ENCODE measurements at regions not wholly inside any gene's neighbourhood (a gene's known extent, or its start where the extent isn't known, plus 50 kb on each side); places are given as distances from the start of the nearest gene placed in this dataset.

DNA sequence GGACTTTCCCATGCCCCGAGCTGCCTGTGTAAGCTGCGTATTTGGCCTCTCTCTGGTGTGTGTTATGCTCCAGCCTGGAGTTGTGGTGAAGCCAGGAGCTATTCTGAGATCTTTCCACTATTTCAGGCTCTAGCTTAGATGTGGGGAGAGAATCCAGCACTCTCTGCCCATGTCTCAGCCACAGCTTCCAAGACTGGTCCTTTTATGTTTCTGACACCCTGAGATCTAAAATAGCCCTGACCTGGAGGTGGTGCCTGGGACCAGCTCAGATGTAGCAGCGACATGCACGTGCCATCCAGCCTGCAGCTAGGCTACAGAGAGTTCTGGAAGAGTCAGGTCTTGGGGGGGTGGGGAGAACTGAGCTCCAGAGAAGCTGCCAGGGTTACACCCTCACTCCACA lies 76.5 kb downstream of the TENT5C start:
- Histone ChIP-seq H3F3A (ENCODE audit: insufficient read depth, low read depth) (peaks cover 5% of the 10 kb centered on the region; the same call in 1 of the 2 replicates), H3K9me2 (ENCODE audit: insufficient read depth) (no peaks in the 10 kb centered on the region), H3K36me3 (ENCODE audit: low read depth) (no peaks in the 10 kb centered on the region), H4K20me1 (ENCODE audit: insufficient read depth) (no peaks in the 10 kb centered on the region), H3K27ac (no peak overlapping the region), H3K4me1 (replicated peaks; ENCODE audit: insufficient read depth) (peaks cover 12% of the 10 kb centered on the region), H3K9me3 (ENCODE audit: insufficient read depth, low read depth) (no peaks in the 10 kb centered on the region), H3K4me2 (no peak overlapping the region), H2AFZ (no peak overlapping the region), H3K27me3 (ENCODE audit: insufficient read depth, low read depth) (no peaks in the 10 kb centered on the region), H3K79me2 (ENCODE audit: low read depth) (no peaks in the 10 kb centered on the region), H3K4me3 (no peak overlapping the region)
- TF ChIP-seq EZH2 (IDR thresholded peaks at IDR 0.05; ENCODE audit: low read depth) = no peak
- TF ChIP-seq, protein P1, sequence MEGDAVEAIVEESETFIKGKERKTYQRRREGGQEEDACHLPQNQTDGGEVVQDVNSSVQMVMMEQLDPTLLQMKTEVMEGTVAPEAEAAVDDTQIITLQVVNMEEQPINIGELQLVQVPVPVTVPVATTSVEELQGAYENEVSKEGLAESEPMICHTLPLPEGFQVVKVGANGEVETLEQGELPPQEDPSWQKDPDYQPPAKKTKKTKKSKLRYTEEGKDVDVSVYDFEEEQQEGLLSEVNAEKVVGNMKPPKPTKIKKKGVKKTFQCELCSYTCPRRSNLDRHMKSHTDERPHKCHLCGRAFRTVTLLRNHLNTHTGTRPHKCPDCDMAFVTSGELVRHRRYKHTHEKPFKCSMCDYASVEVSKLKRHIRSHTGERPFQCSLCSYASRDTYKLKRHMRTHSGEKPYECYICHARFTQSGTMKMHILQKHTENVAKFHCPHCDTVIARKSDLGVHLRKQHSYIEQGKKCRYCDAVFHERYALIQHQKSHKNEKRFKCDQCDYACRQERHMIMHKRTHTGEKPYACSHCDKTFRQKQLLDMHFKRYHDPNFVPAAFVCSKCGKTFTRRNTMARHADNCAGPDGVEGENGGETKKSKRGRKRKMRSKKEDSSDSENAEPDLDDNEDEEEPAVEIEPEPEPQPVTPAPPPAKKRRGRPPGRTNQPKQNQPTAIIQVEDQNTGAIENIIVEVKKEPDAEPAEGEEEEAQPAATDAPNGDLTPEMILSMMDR (conservative IDR thresholded peaks at IDR 0.05) = no peak
- no peak for DNase-seq
- ChIA-PET CTCF (no interaction called here), POLR2A (ENCODE audit: unreplicated experiment) (no interaction called here)
- BruUV-seq (replicated peaks) = no TSS peak
- intact Hi-C loops (cut with micrococcal nuclease; ENCODE audit: unreplicated experiment) = no loop called here

- POLR2A ChIA-PET (ENCODE audit: unreplicated experiment) = no interaction called here
- Histone ChIP-seq H3K9me2 (ENCODE audit: insufficient read depth) (no peaks in the 10 kb centered on the region), H3K9me3 (ENCODE audit: insufficient read depth, low read depth) (no peaks in the 10 kb centered on the region), H2AFZ (no peak overlapping the region), H3K27me3 (ENCODE audit: insufficient read depth, low read depth) (no peaks in the 10 kb centered on the region), H3K4me1 (replicated peaks; ENCODE audit: insufficient read depth) (peaks cover 12% of the 10 kb centered on the region), H3K4me2 (no peak overlapping the region), H4K20me1 (ENCODE audit: insufficient read depth) (no peaks in the 10 kb centered on the region), H3K79me2 (ENCODE audit: low read depth) (no peaks in the 10 kb centered on the region), H3K4me3 (no peak overlapping the region), H3F3A (ENCODE audit: insufficient read depth, low read depth) (peaks cover 5% of the 10 kb centered on the region; the same call in 1 of the 2 replicates), H3K27ac (no peak overlapping the region), H3K36me3 (ENCODE audit: low read depth) (no peaks in the 10 kb centered on the region)
- DNase-seq = peak in 1 of 2 experiments; percentile 28
- CTCF ChIA-PET = interaction anchor here (0.6 kb wide), 1 partner anchor 149 kb away, joined by 6 read pairs; no protein-coding TSS in a partner anchor
- BruUV-seq (replicated peaks) = no TSS peak
- intact Hi-C loops (cut with micrococcal nuclease; ENCODE audit: unreplicated experiment) = no loop called here
- TF ChIP-seq, protein P1 (conservative IDR thresholded peaks at IDR 0.05) = no peak
- no peak for TF ChIP-seq EZH2 (IDR thresholded peaks at IDR 0.05; ENCODE audit: low read depth)
These were observed 77.9 kb downstream of the TENT5C start for GRCh38 chr1:117683571-117684285.

- Histone ChIP-seq H3K79me2 (ENCODE audit: low read depth) (no peaks in the 10 kb centered on the region), H3K4me3 (no peak overlapping the region), H3K27me3 (ENCODE audit: insufficient read depth, low read depth) (no peaks in the 10 kb centered on the region), H3K9me3 (ENCODE audit: insufficient read depth, low read depth) (no peaks in the 10 kb centered on the region), H3K4me1 (replicated peaks; ENCODE audit: insufficient read depth) (peaks cover 12% of the 10 kb centered on the region), H3F3A (ENCODE audit: insufficient read depth, low read depth) (peaks cover 5% of the 10 kb centered on the region; the same call in 1 of the 2 replicates), H3K9me2 (ENCODE audit: insufficient read depth) (no peaks in the 10 kb centered on the region), H3K4me2 (peak overlapping the region; percentile 37; the same call in 1 of the 2 replicates), H2AFZ (no peak overlapping the region), H3K36me3 (ENCODE audit: low read depth) (no peaks in the 10 kb centered on the region), H3K27ac (no peak overlapping the region), H4K20me1 (ENCODE audit: insufficient read depth) (no peaks in the 10 kb centered on the region)
- intact Hi-C loops (cut with micrococcal nuclease; ENCODE audit: unreplicated experiment) = no loop called here
- CTCF ChIA-PET = no interaction called here
- no peak for TF ChIP-seq EZH2 (IDR thresholded peaks at IDR 0.05; ENCODE audit: low read depth)
- TF ChIP-seq, protein P1 (conservative IDR thresholded peaks at IDR 0.05) = no peak
- DNase-seq = no peak
- no TSS peak for BruUV-seq (replicated peaks)
- POLR2A ChIA-PET (ENCODE audit: unreplicated experiment) = interaction anchor here (0.6 kb wide), 1 partner anchor 31 kb away, joined by 6 read pairs; no protein-coding TSS in a partner anchor
These were observed 80.3 kb downstream of the TENT5C start for GRCh38 chr1:117685936-117686806.

Measured in PC-9 (cell line).